Endothelial cell of umbilical vein (primary cell): ENCODE measurements at regions not wholly inside any gene's neighbourhood (a gene's known extent, or its start where the extent isn't known, plus 50 kb on each side); places are given as distances from the start of the nearest gene placed in this dataset.

ENCODE experiments used
- BruUV-seq: library from RNA; stranded (reverse); fragments of 400-500 nt; replicated peaks from 2 replicates; lab custom pipeline; 2021; lab: Mats Ljungman, UMichigan
- CTCF ChIA-PET: fragments of 300-600, 350-600 bp; sonication (Branson Sonifier 250); formaldehyde crosslinking; loops from one replicate; lab custom pipeline; 2021; ENCODE audit warnings: antibody characterized with exemption, inconsistent platforms; lab: Charles Lee
- POLR2A ChIA-PET: fragments of 300-600, 350-600 bp; sonication (Branson Sonifier 250); formaldehyde crosslinking; loops from one replicate; lab custom pipeline; 2021; ENCODE audit warnings: antibody characterized with exemption, inconsistent platforms; lab: Charles Lee
- DNase-seq: peaks from one replicate; pipeline ENCODE4 v3.0.0-alpha.2; 2011; ENCODE audit warnings: low read depth, low spot score
- FAIRE-seq: peaks from 2 replicates; lab custom pipeline; 2011; peaks lifted over from hg19 to GRCh38; lab: Jason Lieb, UNC
- H2AFZ ChIP-seq: 2 replicates; pipeline ENCODE4 v1.6.0; 2012; ENCODE audit warnings: low read depth, low read length, control low read depth, inconsistent platforms
- H3K27ac ChIP-seq: 2 replicates; pipeline ENCODE4 v1.5.1; 2011; ENCODE audit warnings: low read depth, mild to moderate bottlenecking, control low read depth, low read length, moderate library complexity; ENCODE audit not compliant: insufficient read depth
- H3K27me3 ChIP-seq, 2 experiments: 2 replicates each; pipeline versions ENCODE4 v1.6.0 to v1.6.1; 2011; ENCODE audit warnings: low read length in 2 of 2, mixed read lengths in 1 of 2; ENCODE audit not compliant: control insufficient read depth in 2 of 2, insufficient read depth in 2 of 2
- H3K36me3 ChIP-seq, 2 experiments: 2 replicates in 1 of 2; 3 replicates in 1 of 2; pipeline ENCODE4 v1.5.1; 2011; ENCODE audit warnings: low read length in 2 of 2, mild to moderate bottlenecking in 1 of 2, moderate library complexity in 1 of 2; ENCODE audit not compliant: control insufficient read depth in 2 of 2, insufficient read depth in 2 of 2; ENCODE audit errors: extremely low read depth in 1 of 2
- H3K4me1 ChIP-seq: 3 replicates; pipeline ENCODE4 v1.5.1; 2011; ENCODE audit warnings: mild to moderate bottlenecking, low read length; ENCODE audit not compliant: control insufficient read depth, insufficient read depth; ENCODE audit errors: extremely low read depth
- H3K4me2 ChIP-seq: 2 replicates; pipeline ENCODE4 v1.6.1; 2011; ENCODE audit warnings: low read length, control low read depth, mixed read lengths; ENCODE audit not compliant: insufficient read depth
- H3K4me3 ChIP-seq, 3 experiments: fragments of 200-600 bp in 1 of 3; sonication (generic), shearing (Covaris generic) in 1 of 3; replicated peaks in 1 of 3; 2 replicates each; pipeline ENCODE4 v1.5.1; 2011 to 2016; ENCODE audit warnings: control low read depth in 3 of 3, low read length in 3 of 3, mild to moderate bottlenecking in 2 of 3, inconsistent platforms in 1 of 3, low read depth in 1 of 3, moderate library complexity in 1 of 3; ENCODE audit not compliant: insufficient read depth in 1 of 3
- H3K79me2 ChIP-seq: 2 replicates; pipeline ENCODE4 v1.6.0; 2012; ENCODE audit warnings: low read length, inconsistent platforms; ENCODE audit not compliant: control insufficient read depth, insufficient read depth
- H3K9ac ChIP-seq: replicated peaks from 2 replicates; pipeline ENCODE3; 2011; ENCODE audit warnings: low read length, control low read depth; ENCODE audit not compliant: insufficient read depth; ENCODE audit errors: extremely low read depth
- H3K9me1 ChIP-seq: replicated peaks from 3 replicates; pipeline ENCODE4 v1.6.0; 2011; ENCODE audit warnings: mild to moderate bottlenecking, low read length; ENCODE audit not compliant: control insufficient read depth, insufficient read depth; ENCODE audit errors: extremely low read depth
- H3K9me3 ChIP-seq: replicated peaks from 2 replicates; pipeline ENCODE4 v1.5.1; 2012; ENCODE audit warnings: low read length, inconsistent platforms; ENCODE audit not compliant: control insufficient read depth, insufficient read depth
- H4K20me1 ChIP-seq: replicated peaks from 2 replicates; pipeline ENCODE3; 2011; ENCODE audit warnings: mild to moderate bottlenecking, low read length; ENCODE audit not compliant: control insufficient read depth, insufficient read depth; ENCODE audit errors: extremely low read depth
- CTCF ChIP-seq, 2 donors: IDR thresholded peaks; 1 replicate in 1 of 2; 2 replicates in 1 of 2; pipeline ENCODE4 v1.5.1; 2011; ENCODE audit warnings: low read length in 2 of 2, mild to moderate bottlenecking in 2 of 2, moderate library complexity in 2 of 2, control low read depth in 1 of 2, inconsistent platforms in 1 of 2, low read depth in 1 of 2; ENCODE audit not compliant: insufficient read depth in 1 of 2; ENCODE audit errors: extremely low read depth in 1 of 2
- EZH2 ChIP-seq: IDR thresholded peaks from 2 replicates; pipeline ENCODE4 v1.6.1; 2012; ENCODE audit warnings: borderline replicate concordance, low read depth, mild to moderate bottlenecking, moderate library complexity, low read length, inconsistent platforms; ENCODE audit not compliant: severe bottlenecking
- FOS ChIP-seq: IDR thresholded peaks from 2 replicates; pipeline ENCODE4 v1.6.1; 2011; ENCODE audit warnings: mild to moderate bottlenecking, low read length, moderate library complexity, borderline replicate concordance; ENCODE audit not compliant: insufficient read depth
- GATA2 ChIP-seq: IDR thresholded peaks from 2 replicates; pipeline ENCODE4 v1.7.0; 2011; ENCODE audit warnings: low read depth, mild to moderate bottlenecking, moderate library complexity, mixed read lengths, low read length; ENCODE audit not compliant: insufficient read length, insufficient read depth
- JUN ChIP-seq: IDR thresholded peaks from 2 replicates; pipeline ENCODE4 v1.6.1; 2011; ENCODE audit warnings: borderline replicate concordance, low read depth; ENCODE audit not compliant: insufficient read length, insufficient read depth
- MAX ChIP-seq: IDR thresholded peaks from 2 replicates; pipeline ENCODE4 v1.6.1; 2011; ENCODE audit not compliant: insufficient read depth, insufficient read length
- MYC ChIP-seq: IDR thresholded peaks from one replicate; pipeline ENCODE4 v1.6.1; 2011; ENCODE audit warnings: mild to moderate bottlenecking, low read depth, low read length
- POLR2A ChIP-seq: IDR thresholded peaks from 2 replicates; pipeline ENCODE4 v1.6.1; 2012; ENCODE audit warnings: low read depth, mild to moderate bottlenecking, control low read depth, low read length
- POLR2AphosphoS5 ChIP-seq: IDR thresholded peaks from 2 replicates; pipeline ENCODE4 v1.6.1; 2012; ENCODE audit warnings: low read depth, mild to moderate bottlenecking, control low read depth, low read length, moderate library complexity; ENCODE audit not compliant: insufficient read depth
- dilution Hi-C: fragments of 300-500 bp; cut with MboI; formaldehyde crosslinking; loops from one replicate; pipeline ENCODE4 v1.15.0; 2019; ENCODE audit warnings: low sequenced_read_pairs; ENCODE audit not compliant: extremely low pct_ligation_motif_present
- intact Hi-C: fragments of 100-400 bp; cut with micrococcal nuclease; formaldehyde crosslinking; loops from one replicate; pipeline ENCODE4 v1.10.0; 2022

- FAIRE-seq, result no peak
- dilution Hi-C loops, result no loop called here
- peaks cover 0 to 5% of the 10 kb centered on the region in 2 experiments for H3K27me3 ChIP-seq
- H2AFZ ChIP-seq, result no peak overlapping the region
- H4K20me1 ChIP-seq, result no peaks in the 10 kb centered on the region
- CTCF ChIA-PET, result no interaction called here
- TF ChIP-seq POLR2A, result no peak
- TF ChIP-seq EZH2, result no peak
- TF ChIP-seq FOS, result no peak
- no peak for TF ChIP-seq POLR2AphosphoS5
- TF ChIP-seq JUN, result no peak
- TF ChIP-seq MAX, result no peak
- TF ChIP-seq GATA2, result no peak
- TF ChIP-seq CTCF (IDR thresholded peaks at IDR 0.05; ENCODE audit: extremely low read depth in 1 of 2, insufficient read depth in 1 of 2, low read depth in 1 of 2, low read length in 2 of 2), result no peak
- no peak for TF ChIP-seq MYC
- H3K79me2 ChIP-seq, result no peaks in the 10 kb centered on the region
- no peaks in the 10 kb centered on the region for H3K9me3 ChIP-seq
- no peak overlapping the region for H3K4me3 ChIP-seq
- H3K9ac ChIP-seq, result no peak overlapping the region
- intact Hi-C loops, result no loop called here
- H3K27ac ChIP-seq, result no peak overlapping the region
- H3K4me1 ChIP-seq, result no peaks in the 10 kb centered on the region
- no peaks in the 10 kb centered on the region for H3K36me3 ChIP-seq
- no peak overlapping the region for H3K4me2 ChIP-seq
- no TSS peak for BruUV-seq
- DNase-seq, result no peak
- H3K9me1 ChIP-seq, result no peaks in the 10 kb centered on the region
- POLR2A ChIA-PET, result no interaction called here
These were observed 354.9 kb downstream of the C16orf95 start for GRCh38 chr16:86962259-86962658.
